GM21447 (cell line): ENCODE measurements at regions not wholly inside any gene's neighbourhood (a gene's known extent, or its start where the extent isn't known, plus 50 kb on each side); places are given as distances from the start of the nearest gene placed in this dataset.

ENCODE experiments used
- ATAC-seq: cut with Tn5 transposase; IDR thresholded peaks from one replicate; pipeline ENCODE4 v1.9.1; 2021; ENCODE audit not compliant: unreplicated experiment

- ATAC-seq = no peak
Measured at GRCh38 chr14:97539884-97540283, 742.7 kb downstream of the VRK1 start.

GRCh38 chr14:97543221-97543620 is 746.0 kb downstream of the VRK1 start:
- ATAC-seq = no peak

GRCh38 chr14:97543816-97544215 is 746.6 kb downstream of the VRK1 start:
- no peak for ATAC-seq

- no peak for ATAC-seq
Measured at GRCh38 chr14:97544571-97544970, 747.4 kb downstream of the VRK1 start.

- ATAC-seq = no peak
Measured at GRCh38 chr14:97546491-97547230, 749.5 kb downstream of the VRK1 start.

GRCh38 chr14:97550463-97550862 is 753.3 kb downstream of the VRK1 start:
- no peak for ATAC-seq

- no peak for ATAC-seq
Measured at GRCh38 chr14:97554597-97554996, 757.4 kb downstream of the VRK1 start.

- no peak for ATAC-seq
Measured at GRCh38 chr14:97564334-97564733, 767.2 kb downstream of the VRK1 start.

- ATAC-seq = no peak
Measured at GRCh38 chr14:97571201-97571600, 774.0 kb downstream of the VRK1 start.

- no peak for ATAC-seq
Measured at GRCh38 chr14:97571866-97572555, 774.8 kb downstream of the VRK1 start.

GRCh38 chr14:97572583-97573458 is 775.6 kb downstream of the VRK1 start:
- ATAC-seq = no peak

- no peak for ATAC-seq
Measured at GRCh38 chr14:97575677-97576076, 778.5 kb downstream of the VRK1 start.

- no peak for ATAC-seq
Measured at GRCh38 chr14:97578982-97579548, 781.9 kb downstream of the VRK1 start.

GRCh38 chr14:97581016-97581415 is 783.8 kb downstream of the VRK1 start:
- ATAC-seq = no peak

GRCh38 chr14:97582022-97582421 is 784.8 kb downstream of the VRK1 start:
- no peak for ATAC-seq

GRCh38 chr14:97584528-97584927 is 787.3 kb downstream of the VRK1 start:
- no peak for ATAC-seq

- ATAC-seq = no peak
Measured at GRCh38 chr14:97592341-97592980, 795.3 kb downstream of the VRK1 start.

GRCh38 chr14:97594306-97594705 is 797.1 kb downstream of the VRK1 start:
- no peak for ATAC-seq

GRCh38 chr14:97602438-97603117 is 805.4 kb downstream of the VRK1 start:
- no peak for ATAC-seq

GRCh38 chr14:97603201-97603600 is 806.0 kb downstream of the VRK1 start:
- ATAC-seq = no peak
